ENCODE measurements at regions not wholly inside any gene's neighbourhood (a gene's known extent, or its start where the extent isn't known, plus 50 kb on each side); places are given as distances from the start of the nearest gene placed in this dataset.

DNA sequence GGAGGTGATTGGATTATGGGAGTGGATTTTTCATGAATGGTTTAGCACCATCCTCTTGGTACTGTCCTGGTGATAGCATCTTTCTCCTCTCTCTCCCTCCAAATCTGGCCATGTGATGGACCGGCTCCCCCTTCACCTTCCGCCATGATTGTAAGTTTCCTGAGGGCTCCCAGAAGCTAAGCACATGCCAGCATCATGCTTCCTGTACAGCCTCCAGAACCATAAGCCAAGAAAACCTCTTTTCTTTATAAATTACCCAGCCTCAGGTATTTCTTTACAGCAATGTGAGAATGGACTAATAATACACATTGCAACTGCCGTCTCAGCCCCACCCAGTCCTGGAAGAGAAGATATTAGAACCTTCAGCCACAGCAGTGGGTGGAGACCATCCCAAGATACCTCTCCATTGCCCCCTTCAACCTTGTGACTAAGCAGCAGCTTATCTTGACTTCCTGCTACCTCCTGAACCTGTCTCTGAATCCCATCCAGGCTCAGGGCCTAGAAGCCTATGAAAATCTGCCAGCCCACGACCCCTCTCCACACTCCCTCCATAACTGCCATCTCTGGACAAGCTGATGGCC, 81.8 kb upstream of the AGAP1 start:
- Histone ChIP-seq H2AFZ (no peak overlapping the region), H3K27ac (ENCODE audit: low read depth) (no peak overlapping the region), H3K36me3 (ENCODE audit: insufficient read depth) (no peaks in the 10 kb centered on the region), H3K4me2 (no peak overlapping the region), H3F3A (replicated peaks; ENCODE audit: low read depth) (no peaks in the 10 kb centered on the region), H3K27me3 (ENCODE audit: insufficient read depth) (no peaks in the 10 kb centered on the region), H4K20me1 (replicated peaks; ENCODE audit: insufficient read depth) (no peaks in the 10 kb centered on the region), H3K4me3 (no peak overlapping the region), H3K9me2 (ENCODE audit: insufficient read depth) (peaks cover 5% of the 10 kb centered on the region; the same call in 1 of the 2 replicates), H3K4me1 (ENCODE audit: insufficient read depth) (no peaks in the 10 kb centered on the region), H3K79me2 (replicated peaks; ENCODE audit: insufficient read depth) (no peaks in the 10 kb centered on the region)
- Mint-ChIP-seq H3K4me1 (peaks cover 3% of the 10 kb centered on the region; the same call in 2 of the 3 replicates), H3K27ac (no peak overlapping the region), H3K9me3 (no peaks in the 10 kb centered on the region), H3K27me3 (ENCODE audit: insufficient read depth, low read depth, poor library complexity) (peaks cover 8% of the 10 kb centered on the region), H3K4me3 (no peak overlapping the region), H3K36me3 (ENCODE audit: low read depth) (no peaks in the 10 kb centered on the region)
- TF ChIP-seq ZNF331 (CRISPR knock-in tag; IDR thresholded peaks at IDR 0.05; ENCODE audit: low read depth) (no peak), NANOG (IDR thresholded peaks at IDR 0.05; ENCODE audit: borderline replicate concordance) (no peak), CREB1 (CRISPR knock-in tag; IDR thresholded peaks at IDR 0.05; ENCODE audit: low read depth) (no peak), POLR2AphosphoS5 (IDR thresholded peaks at IDR 0.05; ENCODE audit: low read depth) (no peak), JUNB (IDR thresholded peaks at IDR 0.05; ENCODE audit: unreplicated experiment) (no peak)
- TF ChIP-seq, protein P1, sequence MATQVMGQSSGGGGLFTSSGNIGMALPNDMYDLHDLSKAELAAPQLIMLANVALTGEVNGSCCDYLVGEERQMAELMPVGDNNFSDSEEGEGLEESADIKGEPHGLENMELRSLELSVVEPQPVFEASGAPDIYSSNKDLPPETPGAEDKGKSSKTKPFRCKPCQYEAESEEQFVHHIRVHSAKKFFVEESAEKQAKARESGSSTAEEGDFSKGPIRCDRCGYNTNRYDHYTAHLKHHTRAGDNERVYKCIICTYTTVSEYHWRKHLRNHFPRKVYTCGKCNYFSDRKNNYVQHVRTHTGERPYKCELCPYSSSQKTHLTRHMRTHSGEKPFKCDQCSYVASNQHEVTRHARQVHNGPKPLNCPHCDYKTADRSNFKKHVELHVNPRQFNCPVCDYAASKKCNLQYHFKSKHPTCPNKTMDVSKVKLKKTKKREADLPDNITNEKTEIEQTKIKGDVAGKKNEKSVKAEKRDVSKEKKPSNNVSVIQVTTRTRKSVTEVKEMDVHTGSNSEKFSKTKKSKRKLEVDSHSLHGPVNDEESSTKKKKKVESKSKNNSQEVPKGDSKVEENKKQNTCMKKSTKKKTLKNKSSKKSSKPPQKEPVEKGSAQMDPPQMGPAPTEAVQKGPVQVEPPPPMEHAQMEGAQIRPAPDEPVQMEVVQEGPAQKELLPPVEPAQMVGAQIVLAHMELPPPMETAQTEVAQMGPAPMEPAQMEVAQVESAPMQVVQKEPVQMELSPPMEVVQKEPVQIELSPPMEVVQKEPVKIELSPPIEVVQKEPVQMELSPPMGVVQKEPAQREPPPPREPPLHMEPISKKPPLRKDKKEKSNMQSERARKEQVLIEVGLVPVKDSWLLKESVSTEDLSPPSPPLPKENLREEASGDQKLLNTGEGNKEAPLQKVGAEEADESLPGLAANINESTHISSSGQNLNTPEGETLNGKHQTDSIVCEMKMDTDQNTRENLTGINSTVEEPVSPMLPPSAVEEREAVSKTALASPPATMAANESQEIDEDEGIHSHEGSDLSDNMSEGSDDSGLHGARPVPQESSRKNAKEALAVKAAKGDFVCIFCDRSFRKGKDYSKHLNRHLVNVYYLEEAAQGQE (IDR thresholded peaks at IDR 0.05; ENCODE audit: unreplicated experiment): no peak
- TF ChIP-seq, protein P2, sequence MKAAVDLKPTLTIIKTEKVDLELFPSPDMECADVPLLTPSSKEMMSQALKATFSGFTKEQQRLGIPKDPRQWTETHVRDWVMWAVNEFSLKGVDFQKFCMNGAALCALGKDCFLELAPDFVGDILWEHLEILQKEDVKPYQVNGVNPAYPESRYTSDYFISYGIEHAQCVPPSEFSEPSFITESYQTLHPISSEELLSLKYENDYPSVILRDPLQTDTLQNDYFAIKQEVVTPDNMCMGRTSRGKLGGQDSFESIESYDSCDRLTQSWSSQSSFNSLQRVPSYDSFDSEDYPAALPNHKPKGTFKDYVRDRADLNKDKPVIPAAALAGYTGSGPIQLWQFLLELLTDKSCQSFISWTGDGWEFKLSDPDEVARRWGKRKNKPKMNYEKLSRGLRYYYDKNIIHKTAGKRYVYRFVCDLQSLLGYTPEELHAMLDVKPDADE (IDR thresholded peaks at IDR 0.05): no peak
- no peak for DNase-seq (ENCODE audit: low spot score)
- no peak for ATAC-seq

DNA sequence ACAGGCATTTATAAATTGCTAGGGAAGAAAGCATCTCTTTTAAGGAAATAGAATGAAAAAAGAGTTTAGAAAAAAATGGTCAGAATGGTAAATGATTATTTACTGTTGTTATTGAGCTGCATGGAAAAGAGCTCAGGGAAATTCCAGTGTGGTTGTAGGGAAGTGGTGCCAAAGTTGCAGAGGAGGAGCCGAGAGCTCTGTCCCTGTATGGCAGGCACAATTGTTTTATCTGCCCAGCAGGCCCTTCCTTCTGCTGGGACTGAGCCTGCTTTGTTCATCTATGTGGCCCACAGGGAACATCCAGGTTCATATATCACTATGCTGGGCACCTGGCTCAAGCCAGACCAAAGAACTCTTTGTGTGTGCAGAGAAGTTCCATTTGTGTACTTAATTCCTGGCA, 80.8 kb upstream of the AGAP1 start:
- no peaks in the 10 kb centered on the region for H3K27me3 ChIP-seq (ENCODE audit: insufficient read depth)
- H3K79me2 ChIP-seq (replicated peaks; ENCODE audit: insufficient read depth): no peaks in the 10 kb centered on the region
- ATAC-seq (no peak), DNase-seq (ENCODE audit: low spot score) (no peak)
- no peaks in the 10 kb centered on the region for H3K36me3 ChIP-seq (ENCODE audit: insufficient read depth)
- no peaks in the 10 kb centered on the region for H3K36me3 Mint-ChIP-seq (ENCODE audit: low read depth)
- peaks cover 5% of the 10 kb centered on the region; the same call in 1 of the 2 replicates for H3K9me2 ChIP-seq (ENCODE audit: insufficient read depth)
- peaks cover 5% of the 10 kb centered on the region; the same call in 2 of the 3 replicates for H3K4me1 Mint-ChIP-seq
- no peak overlapping the region for H3K4me3 ChIP-seq
- H3K9me3 Mint-ChIP-seq: no peaks in the 10 kb centered on the region
- no peak overlapping the region for H2AFZ ChIP-seq
- H3K4me1 ChIP-seq (ENCODE audit: insufficient read depth): no peaks in the 10 kb centered on the region
- no peak overlapping the region for H3K27ac ChIP-seq (ENCODE audit: low read depth)
- H3F3A ChIP-seq (replicated peaks; ENCODE audit: low read depth): no peaks in the 10 kb centered on the region
- H3K27me3 Mint-ChIP-seq (ENCODE audit: insufficient read depth, low read depth, poor library complexity): peaks cover 6% of the 10 kb centered on the region
- H3K27ac Mint-ChIP-seq: no peak overlapping the region
- no peak overlapping the region for H3K4me2 ChIP-seq
- H4K20me1 ChIP-seq (replicated peaks; ENCODE audit: insufficient read depth): no peaks in the 10 kb centered on the region
- H3K4me3 Mint-ChIP-seq: no peak overlapping the region
- TF ChIP-seq JUNB (IDR thresholded peaks at IDR 0.05; ENCODE audit: unreplicated experiment): no peak
- no peak for TF ChIP-seq ZNF331 (CRISPR knock-in tag; IDR thresholded peaks at IDR 0.05; ENCODE audit: low read depth)
- no peak for TF ChIP-seq CREB1 (CRISPR knock-in tag; IDR thresholded peaks at IDR 0.05; ENCODE audit: low read depth)
- TF ChIP-seq, protein P1 (IDR thresholded peaks at IDR 0.05; ENCODE audit: unreplicated experiment): no peak

Measured in GM23338 (cell line).